HCT116 (cell line): ENCODE measurements at regions not wholly inside any gene's neighbourhood (a gene's known extent, or its start where the extent isn't known, plus 50 kb on each side); places are given as distances from the start of the nearest gene placed in this dataset.

Source experiments
- ATAC-seq: fragments of 200-7000 bp; cut with Tn5 transposase; 2 replicates; pipeline ENCODE4 v1.9.1; 2020; ENCODE audit warnings: mild to moderate bottlenecking, moderate library complexity
- BruUV-seq: library from RNA; stranded (reverse); fragments of 400-500 nt; replicated peaks from 2 replicates; lab custom pipeline; 2021; lab: Mats Ljungman, UMichigan
- CTCF ChIA-PET: fragments of 300-600 bp; sonication (Branson Sonifier 250); formaldehyde crosslinking; loops from one replicate; lab custom pipeline; 2021; ENCODE audit warnings: antibody characterized with exemption; lab: Charles Lee
- POLR2A ChIA-PET: fragments of 300-600, 350-600 bp; sonication (Branson Sonifier 250); formaldehyde crosslinking; loops from one replicate; lab custom pipeline; 2021; ENCODE audit warnings: antibody characterized with exemption; lab: Charles Lee
- RAD21 ChIA-PET, 2 experiments: fragments of 300-600 bp; sonication (Branson Sonifier 250); formaldehyde crosslinking; loops; one replicate each; lab custom pipeline; 2023; ENCODE audit warnings: low total read pairs in 2 of 2; ENCODE audit not compliant: uncharacterized antibody in 2 of 2, unreplicated experiment in 2 of 2, low non-redundant PET in 1 of 2; lab: Charles Lee
- DNase-seq: peaks from one replicate; pipeline ENCODE4 v3.0.0-alpha.2; 2010; ENCODE audit warnings: low read depth, low spot score
- H2AFZ ChIP-seq: fragments of 200-600 bp; shearing (Covaris generic), sonication (generic); 2 replicates; pipeline ENCODE4 v1.6.1; 2017; ENCODE audit warnings: low read depth, mixed run types, mixed read lengths, antibody characterized with exemption, low read length; ENCODE audit not compliant: poor library complexity, severe bottlenecking
- H3K27ac ChIP-seq: 2 replicates; pipeline ENCODE4 v1.5.1; 2012; ENCODE audit warnings: low read depth, low read length
- H3K27me3 ChIP-seq: fragments of 200-600 bp; sonication (generic); 2 replicates; pipeline ENCODE4 v1.6.1; 2016; ENCODE audit warnings: mixed run types, low read length, mixed read lengths; ENCODE audit not compliant: insufficient read depth
- H3K36me3 ChIP-seq, 2 experiments: fragments of 200-500 bp in 1 of 2; fragments of 200-600 bp in 1 of 2; sonication (Bioruptor generic) in 1 of 2; sonication (generic) in 1 of 2; 2 replicates each; pipeline versions ENCODE4 v1.5.1 to v1.6.1; 2014 to 2016; ENCODE audit warnings: low read length in 2 of 2, inconsistent platforms in 1 of 2, mixed read lengths in 1 of 2, mixed run types in 1 of 2; ENCODE audit not compliant: insufficient read depth in 2 of 2, control insufficient read depth in 1 of 2
- H3K4me1 ChIP-seq, 2 experiments: fragments of 200-600 bp in 1 of 2; sonication (generic) in 1 of 2; 2 replicates each; pipeline versions ENCODE4 v1.5.1 to v1.6.1; 2012 to 2017; ENCODE audit warnings: low read length in 2 of 2, inconsistent platforms in 1 of 2, mild to moderate bottlenecking in 1 of 2, mixed read lengths in 1 of 2, mixed run types in 1 of 2, moderate library complexity in 1 of 2; ENCODE audit not compliant: insufficient read depth in 2 of 2, control insufficient read depth in 1 of 2
- H3K4me2 ChIP-seq: fragments of 200-600 bp; sonication (generic); 2 replicates; pipeline ENCODE4 v1.6.1; 2017; ENCODE audit warnings: mixed run types, low read length, mixed read lengths
- H3K4me3 ChIP-seq, 2 experiments: fragments of 200-600 bp in 1 of 2; sonication (generic) in 1 of 2; replicated peaks in 1 of 2; 2 replicates each; pipeline ENCODE4 v1.5.1; 2011 to 2016; ENCODE audit warnings: low read length in 2 of 2, control low read depth in 1 of 2, low read depth in 1 of 2, mild to moderate bottlenecking in 1 of 2, mixed read lengths in 1 of 2, mixed run types in 1 of 2
- H3K79me2 ChIP-seq: fragments of 200-600 bp; sonication (generic); 2 replicates; pipeline ENCODE4 v1.6.1; 2017; ENCODE audit warnings: mild to moderate bottlenecking, mixed run types, low read length, moderate library complexity, mixed read lengths; ENCODE audit not compliant: insufficient read depth
- H3K9ac ChIP-seq: fragments of 200-600 bp; sonication (generic); 2 replicates; pipeline ENCODE4 v1.6.1; 2016; ENCODE audit warnings: low read length, mixed read lengths
- H3K9me2 ChIP-seq: fragments of 200-600 bp; sonication (generic), shearing (Covaris generic); 2 replicates; pipeline ENCODE4 v1.6.1; 2017; ENCODE audit warnings: mixed run types, mild to moderate bottlenecking, moderate library complexity; ENCODE audit not compliant: insufficient read depth
- H3K9me3 ChIP-seq, 2 experiments: fragments of 200-500 bp in 1 of 2; fragments of 200-600 bp in 1 of 2; sonication (Bioruptor generic) in 1 of 2; sonication (generic) in 1 of 2; 2 replicates each; pipeline ENCODE4 v1.6.1; 2014 to 2017; ENCODE audit warnings: low read length in 2 of 2, mixed read lengths in 2 of 2, inconsistent platforms in 1 of 2, low read depth in 1 of 2, mild to moderate bottlenecking in 1 of 2, mixed run types in 1 of 2, moderate library complexity in 1 of 2; ENCODE audit not compliant: control insufficient read depth in 1 of 2, insufficient read depth in 1 of 2
- H4K20me1 ChIP-seq: fragments of 200-600 bp; sonication (generic), shearing (Covaris generic); 2 replicates; pipeline ENCODE4 v1.6.1; 2017; ENCODE audit warnings: mixed run types, mild to moderate bottlenecking, moderate library complexity; ENCODE audit not compliant: insufficient read depth
- CBX3 ChIP-seq: IDR thresholded peaks from 2 replicates; pipeline ENCODE4 v1.6.1; 2012; ENCODE audit warnings: low read depth
- EGR1 ChIP-seq: IDR thresholded peaks from 2 replicates; pipeline ENCODE4 v1.6.1; 2012; ENCODE audit warnings: low read depth
- EZH2 ChIP-seq: fragments of 200-600 bp; sonication (generic); IDR thresholded peaks from 2 replicates; pipeline ENCODE4 v1.6.1; 2017; ENCODE audit warnings: antibody characterized with exemption, mixed run types
- EZH2phosphoT487 ChIP-seq: fragments of 200-600 bp; IDR thresholded peaks from 2 replicates; pipeline ENCODE4 v1.6.1; 2018; ENCODE audit warnings: antibody characterized with exemption, borderline replicate concordance
- FOSL1 ChIP-seq: IDR thresholded peaks from 2 replicates; pipeline ENCODE4 v1.6.1; 2012; ENCODE audit warnings: low read depth
- MAX ChIP-seq: IDR thresholded peaks from 2 replicates; pipeline ENCODE4 v1.6.1; 2012
- RAD21 ChIP-seq: IDR thresholded peaks from 2 replicates; pipeline ENCODE4 v1.6.1; 2012; ENCODE audit warnings: low read depth, mild to moderate bottlenecking
- SIN3A ChIP-seq: IDR thresholded peaks from 2 replicates; pipeline ENCODE4 v1.6.1; 2012; ENCODE audit warnings: low read depth
- SP1 ChIP-seq: IDR thresholded peaks from 2 replicates; pipeline ENCODE4 v1.6.1; 2012; ENCODE audit warnings: low read depth
- SRF ChIP-seq: IDR thresholded peaks from 2 replicates; pipeline ENCODE4 v1.6.1; 2012; ENCODE audit warnings: low read depth
- TCF7L2 ChIP-seq: IDR thresholded peaks from 2 replicates; pipeline ENCODE4 v1.7.0; 2011; ENCODE audit warnings: borderline replicate concordance, inconsistent platforms; ENCODE audit not compliant: insufficient read depth, insufficient read length; ENCODE audit errors: extremely low read depth
- YY1 ChIP-seq: IDR thresholded peaks from 2 replicates; pipeline ENCODE4 v1.6.1; 2011; ENCODE audit warnings: low read length, low read depth, moderate library complexity, mild to moderate bottlenecking; ENCODE audit not compliant: insufficient replicate concordance; ENCODE audit errors: extremely low read depth
- ZNF274 ChIP-seq: fragments of 200-500 bp; sonication (Bioruptor generic); IDR thresholded peaks from 2 replicates; pipeline ENCODE4 v1.6.1; 2014; ENCODE audit warnings: mild to moderate bottlenecking, low read depth, low read length, inconsistent platforms
- intact Hi-C: fragments of 100-400 bp; cut with micrococcal nuclease; formaldehyde crosslinking; loops from 2 replicates; pipeline ENCODE4 v1.10.0; 2022
- TF ChIP-seq, protein P1 (sequence below): IDR thresholded peaks from 2 replicates; pipeline ENCODE4 v1.6.1; 2011; ENCODE audit warnings: mild to moderate bottlenecking, low read length, moderate library complexity; ENCODE audit not compliant: insufficient replicate concordance; ENCODE audit errors: extremely low read depth
- TF ChIP-seq, protein P2 (sequence below): IDR thresholded peaks from 2 replicates; pipeline ENCODE4 v1.6.1; 2012; ENCODE audit warnings: low read depth

- Histone ChIP-seq H3K4me2 (no peak overlapping the region), H3K27ac (no peak overlapping the region), H3K4me1 (no peaks in the 10 kb centered on the region), H3K27me3 (no peaks in the 10 kb centered on the region), H3K4me3 (no peak overlapping the region), H3K36me3 (no peaks in the 10 kb centered on the region), H4K20me1 (no peaks in the 10 kb centered on the region), H3K9ac (no peak overlapping the region), H3K9me3 (no peaks in the 10 kb centered on the region), H3K79me2 (no peaks in the 10 kb centered on the region), H2AFZ (no peak overlapping the region), H3K9me2 (no peaks in the 10 kb centered on the region)
- RAD21 ChIA-PET = no interaction called here
- TF ChIP-seq EZH2 = no peak
- TF ChIP-seq, protein P1, sequence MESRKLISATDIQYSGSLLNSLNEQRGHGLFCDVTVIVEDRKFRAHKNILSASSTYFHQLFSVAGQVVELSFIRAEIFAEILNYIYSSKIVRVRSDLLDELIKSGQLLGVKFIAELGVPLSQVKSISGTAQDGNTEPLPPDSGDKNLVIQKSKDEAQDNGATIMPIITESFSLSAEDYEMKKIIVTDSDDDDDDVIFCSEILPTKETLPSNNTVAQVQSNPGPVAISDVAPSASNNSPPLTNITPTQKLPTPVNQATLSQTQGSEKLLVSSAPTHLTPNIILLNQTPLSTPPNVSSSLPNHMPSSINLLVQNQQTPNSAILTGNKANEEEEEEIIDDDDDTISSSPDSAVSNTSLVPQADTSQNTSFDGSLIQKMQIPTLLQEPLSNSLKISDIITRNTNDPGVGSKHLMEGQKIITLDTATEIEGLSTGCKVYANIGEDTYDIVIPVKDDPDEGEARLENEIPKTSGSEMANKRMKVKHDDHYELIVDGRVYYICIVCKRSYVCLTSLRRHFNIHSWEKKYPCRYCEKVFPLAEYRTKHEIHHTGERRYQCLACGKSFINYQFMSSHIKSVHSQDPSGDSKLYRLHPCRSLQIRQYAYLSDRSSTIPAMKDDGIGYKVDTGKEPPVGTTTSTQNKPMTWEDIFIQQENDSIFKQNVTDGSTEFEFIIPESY = no peak
- TF ChIP-seq FOSL1 = no peak
- TF ChIP-seq ZNF274 = no peak
- no peak for TF ChIP-seq SIN3A
- no peak for TF ChIP-seq CBX3
- no peak for TF ChIP-seq EGR1
- TF ChIP-seq, protein P2, sequence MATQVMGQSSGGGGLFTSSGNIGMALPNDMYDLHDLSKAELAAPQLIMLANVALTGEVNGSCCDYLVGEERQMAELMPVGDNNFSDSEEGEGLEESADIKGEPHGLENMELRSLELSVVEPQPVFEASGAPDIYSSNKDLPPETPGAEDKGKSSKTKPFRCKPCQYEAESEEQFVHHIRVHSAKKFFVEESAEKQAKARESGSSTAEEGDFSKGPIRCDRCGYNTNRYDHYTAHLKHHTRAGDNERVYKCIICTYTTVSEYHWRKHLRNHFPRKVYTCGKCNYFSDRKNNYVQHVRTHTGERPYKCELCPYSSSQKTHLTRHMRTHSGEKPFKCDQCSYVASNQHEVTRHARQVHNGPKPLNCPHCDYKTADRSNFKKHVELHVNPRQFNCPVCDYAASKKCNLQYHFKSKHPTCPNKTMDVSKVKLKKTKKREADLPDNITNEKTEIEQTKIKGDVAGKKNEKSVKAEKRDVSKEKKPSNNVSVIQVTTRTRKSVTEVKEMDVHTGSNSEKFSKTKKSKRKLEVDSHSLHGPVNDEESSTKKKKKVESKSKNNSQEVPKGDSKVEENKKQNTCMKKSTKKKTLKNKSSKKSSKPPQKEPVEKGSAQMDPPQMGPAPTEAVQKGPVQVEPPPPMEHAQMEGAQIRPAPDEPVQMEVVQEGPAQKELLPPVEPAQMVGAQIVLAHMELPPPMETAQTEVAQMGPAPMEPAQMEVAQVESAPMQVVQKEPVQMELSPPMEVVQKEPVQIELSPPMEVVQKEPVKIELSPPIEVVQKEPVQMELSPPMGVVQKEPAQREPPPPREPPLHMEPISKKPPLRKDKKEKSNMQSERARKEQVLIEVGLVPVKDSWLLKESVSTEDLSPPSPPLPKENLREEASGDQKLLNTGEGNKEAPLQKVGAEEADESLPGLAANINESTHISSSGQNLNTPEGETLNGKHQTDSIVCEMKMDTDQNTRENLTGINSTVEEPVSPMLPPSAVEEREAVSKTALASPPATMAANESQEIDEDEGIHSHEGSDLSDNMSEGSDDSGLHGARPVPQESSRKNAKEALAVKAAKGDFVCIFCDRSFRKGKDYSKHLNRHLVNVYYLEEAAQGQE = no peak
- no peak for TF ChIP-seq SP1
- no peak for TF ChIP-seq MAX
- no peak for TF ChIP-seq RAD21
- no peak for TF ChIP-seq EZH2phosphoT487
- no peak for TF ChIP-seq TCF7L2
- TF ChIP-seq SRF = no peak
- TF ChIP-seq YY1 = no peak
- BruUV-seq = no TSS peak
- CTCF ChIA-PET = no interaction called here
- intact Hi-C loops = no loop called here
- DNase-seq (no peak), ATAC-seq (no peak)
- POLR2A ChIA-PET = no interaction called here
These were observed 115.2 kb downstream of the PAX1 start for GRCh38 chr20:21820688-21821087.
